Mesothelial cell of epicardium (in vitro differentiated cells): ENCODE measurements at regions not wholly inside any gene's neighbourhood (a gene's known extent, or its start where the extent isn't known, plus 50 kb on each side); places are given as distances from the start of the nearest gene placed in this dataset.

Experiments used
- DNase-seq, 2 experiments: peaks; one replicate each; pipeline ENCODE4 v3.0.0; 2021; ENCODE audit warnings: low spot score in 2 of 2; ENCODE audit not compliant: unreplicated experiment in 2 of 2
- H3K27ac Mint-ChIP-seq: 2 replicates; pipeline ENCODE4 v1.8.0; 2021; ENCODE audit warnings: mixed read lengths
- H3K27me3 Mint-ChIP-seq: 2 replicates; pipeline ENCODE4 v1.8.0; 2021; ENCODE audit warnings: low read depth, mixed read lengths
- H3K36me3 Mint-ChIP-seq: 2 replicates; pipeline ENCODE4 v1.8.0; 2021; ENCODE audit warnings: mixed read lengths
- H3K4me1 Mint-ChIP-seq: 2 replicates; pipeline ENCODE4 v1.8.0; 2021; ENCODE audit warnings: mixed read lengths
- H3K4me3 Mint-ChIP-seq: 2 replicates; pipeline ENCODE4 v1.8.0; 2021; ENCODE audit warnings: mild to moderate bottlenecking, moderate library complexity, mixed read lengths
- H3K9me3 Mint-ChIP-seq: 2 replicates; pipeline ENCODE4 v1.8.0; 2021; ENCODE audit warnings: mixed read lengths
- CTCF ChIP-seq: fragments of 200-600 bp; sonication (generic); IDR thresholded peaks from one replicate; pipeline ENCODE4 v1.5.0; 2021; ENCODE audit warnings: antibody characterized with exemption; ENCODE audit not compliant: unreplicated experiment

DNA sequence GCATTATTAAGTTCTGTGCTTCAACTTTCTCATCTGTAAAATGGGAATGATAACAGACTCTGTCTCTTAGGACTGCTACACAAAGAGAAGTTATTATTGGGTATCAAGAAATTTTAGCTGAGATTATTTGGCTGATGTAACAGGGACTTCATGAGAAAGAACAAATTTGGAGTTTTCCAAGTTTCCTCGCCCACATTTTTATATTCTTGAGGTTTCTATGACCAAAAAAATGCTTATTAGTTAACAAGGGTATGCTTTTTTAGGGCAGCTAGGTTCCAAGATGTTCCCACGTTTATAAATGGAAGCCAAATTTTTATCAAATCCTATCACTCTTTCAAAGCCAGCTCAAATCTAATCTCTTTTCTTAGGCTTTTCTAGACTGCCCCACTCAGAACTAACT is 50.6 kb upstream of the C3orf80 start:
- TF ChIP-seq CTCF: no peak
- no peak overlapping the region for H3K27ac Mint-ChIP-seq
- no peak overlapping the region for H3K4me3 Mint-ChIP-seq
- DNase-seq: no peak
- no peaks in the 10 kb centered on the region for H3K4me1 Mint-ChIP-seq
- H3K9me3 Mint-ChIP-seq: peaks cover 5% of the 10 kb centered on the region
- peaks cover under 1% of the 10 kb centered on the region for H3K27me3 Mint-ChIP-seq
- H3K36me3 Mint-ChIP-seq: no peaks in the 10 kb centered on the region
